Thyroid gland (tissue), 4 donors: ENCODE measurements at regions not wholly inside any gene's neighbourhood (a gene's known extent, or its start where the extent isn't known, plus 50 kb on each side); places are given as distances from the start of the nearest gene placed in this dataset.

Experiments
- DNase-seq, 2 donors: peaks; one replicate each; pipeline ENCODE4 v3.0.0-alpha.2; 2019
- H3K27ac ChIP-seq, 3 donors: fragments of 200-600 bp; sonication (generic); 1 replicate in 2 of 3; 2 replicates in 1 of 3; pipeline ENCODE4 v1.5.1; 2016 to 2019; ENCODE audit warnings: mild to moderate bottlenecking in 1 of 3, moderate library complexity in 1 of 3
- H3K27me3 ChIP-seq: fragments of 200-600 bp; sonication (generic); one replicate; pipeline ENCODE4 v1.5.1; 2019
- H3K36me3 ChIP-seq, 2 donors: fragments of 200-600 bp; sonication (generic); one replicate each; pipeline ENCODE4 v1.5.1; 2016 to 2019
- H3K4me1 ChIP-seq, 2 donors: fragments of 200-600 bp; sonication (generic); one replicate each; pipeline ENCODE4 v1.5.1; 2017 to 2019
- H3K4me3 ChIP-seq, 3 donors: fragments of 200-600 bp; sonication (generic); replicated peaks in 1 of 3; 1 replicate in 2 of 3; 2 replicates in 1 of 3; pipeline ENCODE4 v1.5.1; 2016; ENCODE audit warnings: mild to moderate bottlenecking in 1 of 3
- H3K9me3 ChIP-seq: fragments of 200-600 bp; sonication (generic); one replicate; pipeline ENCODE4 v1.5.1; 2017
- POLR2A ChIP-seq, 2 donors: fragments of 450-650 bp; IDR thresholded peaks; one replicate each; pipeline ENCODE4 v1.6.1; 2017; ENCODE audit warnings: antibody characterized with exemption in 2 of 2, mild to moderate bottlenecking in 2 of 2, moderate library complexity in 1 of 2
- WGBS, 2 donors: methylation state at CpG; one replicate each; pipeline ENCODE4 v1.1.5; 2017; 5-methylcytosine and 5-hydroxymethylcytosine counted together
- intact Hi-C: fragments of 100-400 bp; cut with DNase I; formaldehyde crosslinking; loops from one replicate; pipeline ENCODE4 v1.15.1; 2023
- TF ChIP-seq, protein P1 (sequence below), 6 experiments: fragments of 200-600 bp in 3 of 6; fragments of 450-650 bp in 3 of 6; sonication (generic) in 3 of 6; IDR thresholded peaks; one replicate each; pipeline ENCODE4 v1.5.1; 2016 to 2019; ENCODE audit warnings: antibody characterized with exemption in 6 of 6, mild to moderate bottlenecking in 2 of 6, inconsistent platforms in 1 of 6, moderate library complexity in 1 of 6

DNA sequence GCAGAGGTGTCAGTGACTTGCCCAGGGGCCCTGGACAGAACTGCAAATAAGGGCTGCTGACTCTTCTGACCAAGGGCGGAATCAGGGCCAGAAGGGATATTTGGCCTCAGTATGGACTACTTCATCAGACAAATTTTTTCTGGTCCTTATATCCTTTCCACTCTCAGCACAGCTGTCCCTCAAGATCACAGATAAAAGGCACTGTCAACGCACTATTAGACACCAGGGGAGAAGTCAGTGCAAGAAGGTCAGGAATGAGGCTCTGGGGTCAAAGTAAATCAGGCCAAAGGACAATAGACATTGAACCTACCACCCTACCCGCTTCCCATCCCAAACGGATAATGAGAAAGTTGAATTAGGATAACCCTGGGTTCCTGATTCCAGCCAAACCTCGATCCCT, 657.6 kb downstream of the UQCRFS1 start:
- 71% methylated on average over 5 of the region's 5 CpGs for WGBS, 2 donors
- no peaks in the 10 kb centered on the region for H3K27me3 ChIP-seq
- TF ChIP-seq POLR2A (IDR thresholded peaks at IDR 0.05) = no peak
- TF ChIP-seq, protein P1, sequence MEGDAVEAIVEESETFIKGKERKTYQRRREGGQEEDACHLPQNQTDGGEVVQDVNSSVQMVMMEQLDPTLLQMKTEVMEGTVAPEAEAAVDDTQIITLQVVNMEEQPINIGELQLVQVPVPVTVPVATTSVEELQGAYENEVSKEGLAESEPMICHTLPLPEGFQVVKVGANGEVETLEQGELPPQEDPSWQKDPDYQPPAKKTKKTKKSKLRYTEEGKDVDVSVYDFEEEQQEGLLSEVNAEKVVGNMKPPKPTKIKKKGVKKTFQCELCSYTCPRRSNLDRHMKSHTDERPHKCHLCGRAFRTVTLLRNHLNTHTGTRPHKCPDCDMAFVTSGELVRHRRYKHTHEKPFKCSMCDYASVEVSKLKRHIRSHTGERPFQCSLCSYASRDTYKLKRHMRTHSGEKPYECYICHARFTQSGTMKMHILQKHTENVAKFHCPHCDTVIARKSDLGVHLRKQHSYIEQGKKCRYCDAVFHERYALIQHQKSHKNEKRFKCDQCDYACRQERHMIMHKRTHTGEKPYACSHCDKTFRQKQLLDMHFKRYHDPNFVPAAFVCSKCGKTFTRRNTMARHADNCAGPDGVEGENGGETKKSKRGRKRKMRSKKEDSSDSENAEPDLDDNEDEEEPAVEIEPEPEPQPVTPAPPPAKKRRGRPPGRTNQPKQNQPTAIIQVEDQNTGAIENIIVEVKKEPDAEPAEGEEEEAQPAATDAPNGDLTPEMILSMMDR (IDR thresholded peaks at IDR 0.05) = no peak

DNA sequence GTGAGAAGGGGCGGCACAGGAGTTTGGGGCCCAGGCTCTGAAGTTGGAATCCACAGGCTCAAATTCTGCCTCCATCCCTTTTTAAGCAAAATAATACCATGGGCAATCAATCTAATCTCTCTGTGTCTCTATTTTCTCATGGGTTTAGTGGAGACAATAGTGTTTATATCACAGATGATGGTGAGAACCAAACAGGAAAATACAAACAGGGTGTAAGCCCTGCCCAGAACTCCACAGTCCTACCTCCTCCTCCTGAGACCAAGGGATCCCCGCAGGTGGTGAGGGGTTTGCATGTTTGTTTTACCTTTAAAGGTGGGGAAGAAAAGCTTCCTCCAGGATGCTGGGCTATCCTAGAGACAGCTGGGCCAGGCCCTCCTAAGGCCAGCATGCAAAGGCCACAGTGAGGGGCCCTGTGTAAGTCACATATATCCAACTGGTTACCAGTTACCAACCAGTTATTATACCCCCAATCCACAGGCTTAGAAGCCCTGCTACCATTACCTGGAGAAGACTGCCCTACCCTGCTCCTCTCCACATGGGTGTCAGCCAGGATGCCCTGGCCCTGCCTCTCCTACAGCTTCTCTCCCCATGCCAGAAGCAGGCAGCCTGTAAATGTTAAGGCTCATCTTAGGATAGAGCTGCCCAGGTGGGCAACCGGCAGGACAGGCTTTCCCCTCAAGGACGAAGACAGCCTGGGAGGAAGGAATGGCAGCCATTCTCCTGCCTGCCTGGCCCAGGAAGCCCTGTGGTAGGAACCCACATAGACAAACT, 658.4 kb downstream of the UQCRFS1 start:
- Histone ChIP-seq H3K9me3 (no peaks in the 10 kb centered on the region), H3K27ac (no peak overlapping the region), H3K27me3 (no peaks in the 10 kb centered on the region), H3K4me3 (no peak overlapping the region), H3K4me1 (no peaks in the 10 kb centered on the region), H3K36me3 (no peaks in the 10 kb centered on the region)
- TF ChIP-seq POLR2A (IDR thresholded peaks at IDR 0.05) = no peak
- TF ChIP-seq, protein P1 (IDR thresholded peaks at IDR 0.05) = no peak
- WGBS, 2 donors = 68 to 70% methylated on average over 4 of the region's 4 CpGs
- DNase-seq = no peak
- intact Hi-C loops = no loop called here

More for the DNA sequence above, 657.6 kb downstream of the UQCRFS1 start:
- DNase-seq = no peak
- Histone ChIP-seq H3K4me1 (no peaks in the 10 kb centered on the region), H3K36me3 (no peaks in the 10 kb centered on the region), H3K4me3 (no peak overlapping the region), H3K9me3 (no peaks in the 10 kb centered on the region), H3K27ac (no peak overlapping the region)
- intact Hi-C loops = no loop called here

- Histone ChIP-seq H3K27me3 (no peaks in the 10 kb centered on the region), H3K9me3 (no peaks in the 10 kb centered on the region), H3K4me1 (no peaks in the 10 kb centered on the region), H3K27ac (no peak overlapping the region), H3K4me3 (no peak overlapping the region), H3K36me3 (no peaks in the 10 kb centered on the region)
- TF ChIP-seq, protein P1 (IDR thresholded peaks at IDR 0.05) = no peak
- TF ChIP-seq POLR2A (IDR thresholded peaks at IDR 0.05) = no peak
- intact Hi-C loops = no loop called here
- 83 to 86% methylated on average over 2 of the region's 2 CpGs for WGBS, 2 donors
- no peak for DNase-seq
Measured at GRCh38 chr19:28553764-28554163, 659.2 kb downstream of the UQCRFS1 start.

GRCh38 chr19:28553005-28553404, 659.9 kb downstream of the UQCRFS1 start:
- H3K27ac ChIP-seq = no peak overlapping the region
- intact Hi-C loops = no loop called here
- H3K36me3 ChIP-seq = no peaks in the 10 kb centered on the region
- WGBS, 2 donors = 84% methylated on average over 5 of the region's 5 CpGs
- TF ChIP-seq, protein P1 (IDR thresholded peaks at IDR 0.05) = no peak
- TF ChIP-seq POLR2A (IDR thresholded peaks at IDR 0.05) = no peak
- H3K9me3 ChIP-seq = no peaks in the 10 kb centered on the region
- H3K4me1 ChIP-seq = no peaks in the 10 kb centered on the region
- DNase-seq = no peak
- H3K4me3 ChIP-seq = no peak overlapping the region
- no peaks in the 10 kb centered on the region for H3K27me3 ChIP-seq

DNA sequence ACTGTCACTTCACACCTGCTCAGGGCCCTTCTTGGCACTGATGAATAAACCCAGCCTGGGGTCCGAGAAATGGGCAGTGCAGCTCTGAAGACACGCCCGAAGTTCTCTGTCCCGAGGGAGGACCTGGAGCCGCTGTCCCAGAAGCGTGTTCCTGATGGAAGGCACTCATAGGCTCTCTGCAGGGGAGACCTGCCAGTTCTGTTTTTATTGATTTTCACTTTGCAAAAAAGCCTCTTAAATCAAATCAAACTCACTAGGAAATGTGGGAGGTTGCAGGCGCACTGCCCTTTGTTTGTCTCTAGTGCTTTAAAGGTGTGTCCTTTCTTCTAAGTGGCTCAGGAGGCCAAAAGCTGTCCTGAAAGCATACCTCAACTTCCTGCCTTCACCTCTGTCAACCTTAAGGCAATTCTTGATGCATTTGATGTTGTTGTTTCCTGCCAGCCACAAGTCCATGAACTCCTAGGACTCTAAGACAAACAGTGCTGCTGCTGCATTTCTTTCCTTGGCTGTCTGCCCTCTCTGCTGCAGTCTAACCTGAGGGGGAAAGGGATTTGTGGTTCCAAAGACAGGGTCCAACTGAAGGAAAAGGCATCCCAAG, 663.2 kb downstream of the UQCRFS1 start:
- no peaks in the 10 kb centered on the region for H3K4me1 ChIP-seq
- H3K9me3 ChIP-seq = no peaks in the 10 kb centered on the region
- 39 to 55% methylated on average over 7 of the region's 7 CpGs for WGBS, 2 donors

More for the DNA sequence above, 663.2 kb downstream of the UQCRFS1 start:
- TF ChIP-seq, protein P1 (IDR thresholded peaks at IDR 0.05) = no peak
- TF ChIP-seq POLR2A (IDR thresholded peaks at IDR 0.05) = no peak
- Histone ChIP-seq H3K36me3 (no peaks in the 10 kb centered on the region), H3K27ac (no peak overlapping the region), H3K4me3 (no peak overlapping the region), H3K27me3 (no peaks in the 10 kb centered on the region)
- no peak for DNase-seq
- intact Hi-C loops = no loop called here
